ENCODE measurements at regions not wholly inside any gene's neighbourhood (a gene's known extent, or its start where the extent isn't known, plus 50 kb on each side); places are given as distances from the start of the nearest gene placed in this dataset.
A peak's percentile ranks its signal among the peaks of the same experiment; 100 is the strongest.

- no peaks in the 10 kb centered on the region for H4K20me1 ChIP-seq (ENCODE audit: insufficient read depth, low read length)
- H3K9me2 ChIP-seq (ENCODE audit: insufficient read depth, low read length): no peaks in the 10 kb centered on the region
- peak overlapping the region; percentile 50 for H3K4me2 ChIP-seq (ENCODE audit: low read length)
- no peak overlapping the region for H3K27ac ChIP-seq (ENCODE audit: low read depth, low read length, poor library complexity, severe bottlenecking)
- H3K4me1 ChIP-seq (ENCODE audit: insufficient read depth, low read length, poor library complexity, severe bottlenecking): peaks cover 17% of the 10 kb centered on the region
- no peaks in the 10 kb centered on the region for H3K9me3 ChIP-seq (ENCODE audit: low read length)
- intact Hi-C loops (cut with micrococcal nuclease; ENCODE audit: unreplicated experiment): no loop called here
- H3K4me3 ChIP-seq (ENCODE audit: low read depth, low read length, poor library complexity, severe bottlenecking): no peak overlapping the region
- H2AFZ ChIP-seq (ENCODE audit: low read length): peak overlapping the region; percentile 81
- no peaks in the 10 kb centered on the region for H3K36me3 ChIP-seq (ENCODE audit: insufficient read depth, low read length)
- no peaks in the 10 kb centered on the region for H3K79me2 ChIP-seq (ENCODE audit: insufficient read depth, low read depth, low read length)
- CTCF ChIA-PET (ENCODE audit: unreplicated experiment): no interaction called here
- POLR2A ChIA-PET: no interaction called here
- no peak for TF ChIP-seq EZH2phosphoT487 (IDR thresholded peaks at IDR 0.05; ENCODE audit: borderline replicate concordance, low read depth, low read length)
- TF ChIP-seq CTCF (conservative IDR thresholded peaks at IDR 0.05; ENCODE audit: low read length): no peak
- BruUV-seq (replicated peaks): no TSS peak
- DNase-seq (ENCODE audit: low spot score): no peak
These were observed 430.4 kb downstream of the LPIN1 start for GRCh38 chr2:12176623-12177454.

GRCh38 chr2:12177455-12178288, 431.2 kb downstream of the LPIN1 start:
- Histone ChIP-seq H3K79me2 (ENCODE audit: insufficient read depth, low read depth, low read length) (no peaks in the 10 kb centered on the region), H3K9me3 (ENCODE audit: low read length) (no peaks in the 10 kb centered on the region), H3K4me1 (ENCODE audit: insufficient read depth, low read length, poor library complexity, severe bottlenecking) (peaks cover 17% of the 10 kb centered on the region), H3K27ac (ENCODE audit: low read depth, low read length, poor library complexity, severe bottlenecking) (no peak overlapping the region), H4K20me1 (ENCODE audit: insufficient read depth, low read length) (no peaks in the 10 kb centered on the region), H2AFZ (ENCODE audit: low read length) (peak overlapping the region; percentile 81), H3K9me2 (ENCODE audit: insufficient read depth, low read length) (no peaks in the 10 kb centered on the region), H3K4me3 (ENCODE audit: low read depth, low read length, poor library complexity, severe bottlenecking) (no peak overlapping the region), H3K4me2 (ENCODE audit: low read length) (peak overlapping the region; percentile 50), H3K36me3 (ENCODE audit: insufficient read depth, low read length) (no peaks in the 10 kb centered on the region)
- POLR2A ChIA-PET: interaction anchor here (0.5 kb wide), 1 partner anchor 504 kb away, joined by 3 read pairs; no protein-coding TSS in a partner anchor
- peak; percentile 57 for DNase-seq (ENCODE audit: low spot score)
- CTCF ChIA-PET (ENCODE audit: unreplicated experiment): no interaction called here
- intact Hi-C loops (cut with micrococcal nuclease; ENCODE audit: unreplicated experiment): no loop called here
- TF ChIP-seq EZH2phosphoT487 (IDR thresholded peaks at IDR 0.05; ENCODE audit: borderline replicate concordance, low read depth, low read length) (no peak), CTCF (conservative IDR thresholded peaks at IDR 0.05; ENCODE audit: low read length) (no peak)
- BruUV-seq (replicated peaks): no TSS peak
